IMR-90 (cell line): ENCODE measurements at regions not wholly inside any gene's neighbourhood (a gene's known extent, or its start where the extent isn't known, plus 50 kb on each side); places are given as distances from the start of the nearest gene placed in this dataset.

ENCODE experiments used
- CEBPB ChIP-seq: IDR thresholded peaks from 2 replicates; pipeline ENCODE4 v1.6.1; 2012; ENCODE audit warnings: low read depth, low read length, improper control_type of control experiment
- CTCF ChIP-seq: conservative IDR thresholded peaks from 2 replicates; pipeline ENCODE4 v1.5.1; 2012; ENCODE audit warnings: mild to moderate bottlenecking, low read depth, low read length, improper control_type of control experiment
- ELK1 ChIP-seq: fragments of 150-350 bp; IDR thresholded peaks from 2 replicates; pipeline ENCODE4 v1.6.1; 2016; ENCODE audit warnings: low read depth, mild to moderate bottlenecking, low read length, moderate library complexity, borderline replicate concordance
- FOS ChIP-seq: fragments of 150-350 bp; IDR thresholded peaks from 2 replicates; pipeline ENCODE4 v1.6.1; 2016; ENCODE audit warnings: low read depth, low read length
- NFE2L2 ChIP-seq: fragments of 150-350 bp; IDR thresholded peaks from 2 replicates; pipeline ENCODE4 v1.6.1; 2016; ENCODE audit warnings: low read depth, mild to moderate bottlenecking, low read length
- POLR2A ChIP-seq: IDR thresholded peaks from 2 replicates; pipeline ENCODE4 v1.6.1; 2012; ENCODE audit warnings: mild to moderate bottlenecking, low read depth, low read length
- RAD21 ChIP-seq: IDR thresholded peaks from 2 replicates; pipeline ENCODE4 v1.6.1; 2012; ENCODE audit warnings: low read length, improper control_type of control experiment
- RCOR1 ChIP-seq: IDR thresholded peaks from 2 replicates; pipeline ENCODE4 v1.6.1; 2012; ENCODE audit warnings: mild to moderate bottlenecking, low read length, improper control_type of control experiment; ENCODE audit not compliant: insufficient replicate concordance
- RFX5 ChIP-seq: IDR thresholded peaks from 2 replicates; pipeline ENCODE4 v1.8.0; 2012; ENCODE audit warnings: low read depth, mild to moderate bottlenecking, low read length, moderate library complexity

- TF ChIP-seq POLR2A, result no peak
- TF ChIP-seq CTCF, result no peak
- TF ChIP-seq RAD21, result no peak
- TF ChIP-seq CEBPB, result no peak
- no peak for TF ChIP-seq RCOR1
- TF ChIP-seq NFE2L2, result no peak
- TF ChIP-seq RFX5, result no peak
- no peak for TF ChIP-seq ELK1
- TF ChIP-seq FOS, result no peak
Measured at GRCh38 chr14:59057551-59057950, 130.9 kb upstream of the DAAM1 start.
